A549 (cell line): ENCODE measurements at regions not wholly inside any gene's neighbourhood (a gene's known extent, or its start where the extent isn't known, plus 50 kb on each side); places are given as distances from the start of the nearest gene placed in this dataset.

Source experiments
- ATAC-seq, 2 experiments: fragments of 200-7000 bp in 1 of 2; fragments of >200 bp in 1 of 2; cut with Nextera tagmentation in 1 of 2; cut with Tn5 transposase in 1 of 2; 3 replicates each; pipeline versions ENCODE4 v1.8.0 to v1.9.1; 2018 to 2020; ENCODE audit warnings: mild to moderate bottlenecking in 1 of 2, moderate library complexity in 1 of 2
- CTCF ChIA-PET: fragments of 300-600 bp; sonication (Branson Sonifier 250); formaldehyde crosslinking; extraction: SDS; loops from one replicate; lab custom pipeline; 2021; ENCODE audit warnings: antibody characterized with exemption, inconsistent platforms; lab: Yijun Ruan, JAX
- POLR2A ChIA-PET: fragments of 350-600 bp; formaldehyde crosslinking; extraction: SDS; loops from one replicate; lab custom pipeline; 2021; ENCODE audit warnings: antibody characterized with exemption, inconsistent platforms; lab: Yijun Ruan, JAX
- DNase-seq, 2 experiments: peaks; one replicate each; pipeline versions ENCODE4 v3.0.0 to v3.0.0-alpha.2; 2011 to 2016; ENCODE audit warnings: low read depth in 1 of 2, low spot score in 1 of 2
- FAIRE-seq: peaks from 2 replicates; lab custom pipeline; 2011; peaks lifted over from hg19 to GRCh38; lab: Jason Lieb, UNC
- H3K27ac ChIP-seq, 2 experiments: fragments of >200 bp; sonication (Bioruptor Twin); formaldehyde crosslinking; 3 replicates each; pipeline ENCODE4 v1.5.1; 2016 to 2017
- H3K4me1 ChIP-seq: fragments of >200 bp; sonication (Bioruptor Twin); formaldehyde crosslinking; 3 replicates; pipeline ENCODE4 v1.6.1; 2016
- H3K4me2 ChIP-seq: fragments of >200 bp; sonication (Bioruptor Twin); formaldehyde crosslinking; 3 replicates; pipeline ENCODE4 v1.6.1; 2016
- H3K4me3 ChIP-seq: fragments of >200 bp; sonication (Bioruptor Twin); formaldehyde crosslinking; 3 replicates; pipeline ENCODE4 v1.5.1; 2016
- H3K9me3 ChIP-seq: fragments of >200 bp; sonication (Bioruptor Twin); formaldehyde crosslinking; 3 replicates; pipeline ENCODE4 v1.6.1; 2016
- BHLHE40 ChIP-seq: IDR thresholded peaks from 2 replicates; pipeline ENCODE4 v1.6.1; 2012; ENCODE audit warnings: low read depth, low read length, inconsistent platforms
- CBX8 ChIP-seq: fragments of 200-600 bp; sonication (generic); IDR thresholded peaks from 2 replicates; pipeline ENCODE4 v1.6.1; 2016
- CEBPB ChIP-seq, 2 experiments: fragments of >200 bp in 1 of 2; sonication (Bioruptor Twin) in 1 of 2; formaldehyde crosslinking in 1 of 2; IDR thresholded peaks; 2 replicates each; pipeline ENCODE4 v1.6.1; 2012 to 2016
- CHD2 ChIP-seq: fragments of 150-350 bp; IDR thresholded peaks from 2 replicates; pipeline ENCODE4 v1.6.1; 2014; ENCODE audit warnings: low read length; ENCODE audit not compliant: partially characterized antibody
- CHD4 ChIP-seq: fragments of 200-600 bp; sonication (generic); IDR thresholded peaks from 2 replicates; pipeline ENCODE4 v1.6.1; 2016; ENCODE audit warnings: antibody characterized with exemption, mild to moderate bottlenecking, borderline replicate concordance
- ESRRA ChIP-seq: fragments of 150-350 bp; IDR thresholded peaks from 2 replicates; pipeline ENCODE4 v1.6.1; 2014; ENCODE audit warnings: mild to moderate bottlenecking, low read length, borderline replicate concordance
- FOSB ChIP-seq: fragments of 250-450 bp; sonication (Bioruptor Pico); IDR thresholded peaks from 2 replicates; pipeline ENCODE4 v1.5.0; 2020; ENCODE audit warnings: mild to moderate bottlenecking, moderate library complexity
- FOSL2 ChIP-seq, 2 experiments: fragments of 450-650 bp in 1 of 2; fragments of >200 bp in 1 of 2; sonication (Bioruptor Twin) in 1 of 2; formaldehyde crosslinking; IDR thresholded peaks; 2 replicates each; pipeline versions ENCODE4 v1.5.0 to v1.6.1; 2016 to 2020; ENCODE audit warnings: mild to moderate bottlenecking in 1 of 2, moderate library complexity in 1 of 2
- GATA3 ChIP-seq: IDR thresholded peaks from 2 replicates; pipeline ENCODE4 v1.6.1; 2012; ENCODE audit warnings: borderline replicate concordance
- HDAC2 ChIP-seq: fragments of 200-600 bp; sonication (generic); IDR thresholded peaks from 2 replicates; pipeline ENCODE4 v1.6.1; 2016
- HEYL ChIP-seq: fragments of 250-450 bp; sonication (Bioruptor Pico); IDR thresholded peaks from 2 replicates; pipeline ENCODE4 v1.8.0; 2021; ENCODE audit warnings: mild to moderate bottlenecking, moderate library complexity
- HOXB13 ChIP-seq: fragments of 250-450 bp; sonication (Bioruptor Pico); IDR thresholded peaks from 2 replicates; pipeline ENCODE4 v1.5.0; 2020; ENCODE audit warnings: low read depth, mild to moderate bottlenecking, moderate library complexity
- HOXB5 ChIP-seq: fragments of 250-450 bp; sonication (Bioruptor Pico); IDR thresholded peaks from 2 replicates; pipeline ENCODE4 v1.5.0; 2020; ENCODE audit warnings: mild to moderate bottlenecking, moderate library complexity
- JUNB ChIP-seq: fragments of >200 bp; sonication (Bioruptor Twin); formaldehyde crosslinking; IDR thresholded peaks from 2 replicates; pipeline ENCODE4 v1.6.1; 2016
- KDM5A ChIP-seq: fragments of 200-600 bp; sonication (generic); IDR thresholded peaks from 2 replicates; pipeline ENCODE4 v1.6.1; 2016; ENCODE audit warnings: antibody characterized with exemption, mild to moderate bottlenecking
- MAFK ChIP-seq: fragments of 450-650 bp; IDR thresholded peaks from 2 replicates; pipeline ENCODE4 v1.6.1; 2014; ENCODE audit not compliant: partially characterized antibody
- MYC ChIP-seq: IDR thresholded peaks from 2 replicates; pipeline ENCODE4 v1.6.1; 2012; ENCODE audit warnings: mild to moderate bottlenecking, inconsistent platforms, low read length, improper control_type of control experiment, borderline replicate concordance
- PHF8 ChIP-seq: fragments of 200-600 bp; sonication (generic); IDR thresholded peaks from 2 replicates; pipeline ENCODE4 v1.6.1; 2016; ENCODE audit warnings: low read depth, mild to moderate bottlenecking, antibody characterized with exemption, moderate library complexity, borderline replicate concordance
- POLR2AphosphoS2 ChIP-seq: conservative IDR thresholded peaks from 2 replicates; pipeline ENCODE4 v1.6.1; 2012; ENCODE audit warnings: low read length, improper control_type of control experiment, inconsistent platforms
- RAD21 ChIP-seq, 2 experiments: fragments of >200 bp in 1 of 2; sonication (Bioruptor Twin) in 1 of 2; formaldehyde crosslinking in 1 of 2; IDR thresholded peaks in 1 of 2; conservative IDR thresholded peaks in 1 of 2; 2 replicates in 1 of 2; 3 replicates in 1 of 2; pipeline ENCODE4 v1.6.1; 2012 to 2018; ENCODE audit warnings: inconsistent platforms in 1 of 2
- RARB ChIP-seq: fragments of 250-450 bp; sonication (Bioruptor Pico); IDR thresholded peaks from 2 replicates; pipeline ENCODE4 v1.8.0; 2021; ENCODE audit warnings: mild to moderate bottlenecking, moderate library complexity
- RCOR1 ChIP-seq: fragments of 150-350 bp; IDR thresholded peaks from 2 replicates; pipeline ENCODE4 v1.6.1; 2014; ENCODE audit warnings: antibody characterized with exemption, low read length, low read depth
- SMC3 ChIP-seq: fragments of >200 bp; sonication (Bioruptor Twin); formaldehyde crosslinking; IDR thresholded peaks from 3 replicates; pipeline ENCODE4 v1.6.1; 2018; ENCODE audit warnings: inconsistent platforms
- SREBF2 ChIP-seq: fragments of 450-650 bp; IDR thresholded peaks from 2 replicates; pipeline ENCODE4 v1.6.1; 2014; ENCODE audit warnings: mild to moderate bottlenecking, moderate library complexity
- ZFP36 ChIP-seq: fragments of 450-650 bp; IDR thresholded peaks from 2 replicates; pipeline ENCODE4 v1.6.1; 2014; ENCODE audit warnings: borderline replicate concordance; ENCODE audit not compliant: partially characterized antibody
- WGBS: methylation state at CpG from one replicate; pipeline ENCODE4 v1.1.6; 2017; ENCODE audit errors: missing lambda C conversion rate; 5-methylcytosine and 5-hydroxymethylcytosine counted together
- TF ChIP-seq, protein P1 (sequence below): fragments of >200 bp; sonication (Bioruptor Twin); formaldehyde crosslinking; IDR thresholded peaks from 3 replicates; pipeline ENCODE4 v1.6.1; 2016

DNA sequence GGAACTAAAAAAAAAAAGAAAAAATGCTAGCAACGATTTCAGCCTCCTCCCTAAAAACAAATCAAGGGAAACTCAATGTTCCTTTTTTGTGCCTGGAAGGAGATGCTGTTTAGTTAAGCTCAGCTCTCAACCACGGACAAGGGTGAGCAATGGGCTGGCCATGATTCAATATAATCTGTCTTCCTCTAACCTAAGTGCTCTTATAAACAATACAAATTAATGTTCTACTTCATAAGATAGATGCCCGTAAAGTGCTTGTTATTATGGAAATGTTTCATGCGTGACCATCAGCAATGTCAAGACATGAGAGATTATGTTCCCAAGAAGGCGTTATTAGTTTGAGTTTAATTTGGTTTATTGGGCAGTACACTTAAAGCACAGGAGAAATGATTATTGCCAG is 320.3 kb downstream of the SFMBT2 start:
- Histone ChIP-seq H3K4me3 (no peak overlapping the region), H3K9me3 (no peaks in the 10 kb centered on the region), H3K4me2 (no peak overlapping the region), H3K4me1 (no peaks in the 10 kb centered on the region), H3K27ac (no peak overlapping the region)
- ChIA-PET CTCF (interaction anchor here (1.1 to 1.3 kb wide), 2 partner anchors 9 to 29 kb away, joined by 3 to 4 read pairs; no protein-coding TSS in a partner anchor), POLR2A (no interaction called here)
- TF ChIP-seq MYC (no peak), HDAC2 (no peak), FOSB (CRISPR knock-in tag) (no peak), BHLHE40 (no peak), RARB (CRISPR knock-in tag) (no peak), POLR2AphosphoS2 (no peak), ESRRA (no peak), SMC3 (no peak), CEBPB (IDR thresholded peaks at IDR 0.05) (no peak), JUNB (no peak), GATA3 (no peak), CHD2 (no peak), SREBF2 (no peak), CBX8 (no peak), ZFP36 (no peak)
- DNase-seq: no peak
- WGBS: 55% methylated on average over 5 of the region's 5 CpGs
- no peak for ATAC-seq
- FAIRE-seq: no peak

DNA sequence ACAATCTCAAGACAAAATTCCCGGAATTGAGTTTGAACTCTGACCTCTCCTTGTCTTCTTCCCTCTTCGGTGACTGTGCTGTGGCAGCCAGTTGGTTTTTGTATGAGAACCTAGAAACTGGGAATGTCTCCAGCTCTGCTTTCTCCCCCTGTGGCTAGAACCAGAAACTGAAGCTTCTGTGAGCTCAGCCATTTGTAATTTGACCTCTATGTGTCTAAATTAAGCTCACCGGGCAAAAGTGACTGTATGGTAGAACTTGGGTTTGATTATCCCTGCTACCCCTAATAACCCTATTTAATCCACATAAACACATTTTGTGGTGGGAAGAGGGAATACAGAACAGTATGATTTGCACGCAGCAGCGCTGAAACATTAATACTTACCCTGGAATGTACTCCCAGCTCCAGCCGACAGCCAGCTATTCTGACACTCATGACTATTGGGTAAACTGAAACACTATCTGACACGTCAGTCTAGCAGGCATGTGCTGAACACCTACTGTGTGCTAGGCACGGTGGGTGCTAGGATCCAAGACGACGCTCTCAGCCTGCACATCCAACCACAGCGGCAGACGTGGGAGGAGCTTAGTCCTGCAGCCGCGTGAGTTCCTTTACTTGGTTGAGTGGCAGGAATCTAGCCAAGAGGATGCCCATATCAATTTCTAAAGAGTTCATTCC is 324.8 kb downstream of the SFMBT2 start:
- ChIA-PET POLR2A (no interaction called here), CTCF (interaction anchor here (0.8 to 1.3 kb wide), 2 partner anchors 18 to 166 kb away, joined by 3 to 5 read pairs; no protein-coding TSS in a partner anchor)
- no peaks in the 10 kb centered on the region for H3K9me3 ChIP-seq
- 0 out of 3 replicates have a peak overlapping the region, but pooled peaks have one; percentile 13 for H3K4me2 ChIP-seq
- DNase-seq (peak in 1 of 2 experiments; percentile 11), FAIRE-seq (no peak), ATAC-seq (peak; percentile 35 to 64; a peak in 4 of 6 replicates)
- no peak overlapping the region for H3K27ac ChIP-seq
- WGBS: 60% methylated on average over 14 of the region's 14 CpGs
- no peaks in the 10 kb centered on the region for H3K4me1 ChIP-seq
- no peak overlapping the region for H3K4me3 ChIP-seq
- no peak for TF ChIP-seq HOXB13 (CRISPR knock-in tag)
- no peak for TF ChIP-seq KDM5A

DNA sequence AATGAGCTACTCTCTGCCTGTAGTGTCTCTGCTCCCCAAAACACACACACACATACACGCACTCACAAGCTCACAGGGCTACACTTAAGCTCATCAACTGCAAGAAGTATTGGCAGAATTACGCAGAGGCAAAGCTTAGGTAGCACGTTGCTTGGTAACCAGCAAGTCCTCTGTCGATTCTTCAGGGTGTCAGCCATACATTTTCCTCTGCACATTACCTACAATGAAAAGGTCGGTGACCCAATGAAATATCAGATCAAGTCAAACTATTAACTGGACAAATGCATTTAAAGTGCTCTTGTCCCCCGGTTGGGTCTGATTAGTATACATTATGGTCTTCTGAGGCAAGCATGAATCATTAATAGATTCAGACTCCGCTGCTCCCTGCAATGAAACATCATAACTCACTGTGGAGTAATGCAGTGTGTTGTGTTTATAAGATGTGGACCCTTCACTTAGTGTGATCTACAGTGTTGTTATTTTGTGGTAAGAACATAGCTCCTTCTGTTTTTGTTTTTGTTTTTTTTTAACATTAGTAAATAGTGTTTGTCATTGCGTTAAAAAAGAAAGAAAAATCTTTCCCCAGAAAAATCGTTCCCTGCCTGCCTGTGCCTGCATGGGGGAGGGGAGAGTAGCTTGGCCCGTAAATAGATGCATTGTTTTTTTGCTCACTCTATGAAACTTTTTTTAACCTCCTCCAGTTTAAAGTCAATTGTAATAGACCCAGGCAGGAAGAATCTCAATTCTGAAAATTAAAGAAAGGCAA is 325.5 kb downstream of the SFMBT2 start:
- H3K4me2 ChIP-seq: 0 out of 3 replicates have a peak overlapping the region, but pooled peaks have one; percentile 13
- no peaks in the 10 kb centered on the region for H3K4me1 ChIP-seq
- no peak for ATAC-seq
- DNase-seq: no peak
- FAIRE-seq: no peak
- CTCF ChIA-PET: interaction anchor here (0.6 to 1.3 kb wide), 3 partner anchors 17 to 325 kb away, joined by 3 to 5 read pairs (median 3); partner anchors contain the start of gene SFMBT2
- H3K4me3 ChIP-seq: no peak overlapping the region
- no peak overlapping the region for H3K27ac ChIP-seq
- no peaks in the 10 kb centered on the region for H3K9me3 ChIP-seq
- POLR2A ChIA-PET: no interaction called here
- WGBS: 35% methylated on average over 10 of the region's 10 CpGs
- no peak for TF ChIP-seq RAD21 (conservative IDR thresholded peaks at IDR 0.05 in 1 of 2, IDR thresholded peaks at IDR 0.05 in 1 of 2)
- TF ChIP-seq, protein P1, sequence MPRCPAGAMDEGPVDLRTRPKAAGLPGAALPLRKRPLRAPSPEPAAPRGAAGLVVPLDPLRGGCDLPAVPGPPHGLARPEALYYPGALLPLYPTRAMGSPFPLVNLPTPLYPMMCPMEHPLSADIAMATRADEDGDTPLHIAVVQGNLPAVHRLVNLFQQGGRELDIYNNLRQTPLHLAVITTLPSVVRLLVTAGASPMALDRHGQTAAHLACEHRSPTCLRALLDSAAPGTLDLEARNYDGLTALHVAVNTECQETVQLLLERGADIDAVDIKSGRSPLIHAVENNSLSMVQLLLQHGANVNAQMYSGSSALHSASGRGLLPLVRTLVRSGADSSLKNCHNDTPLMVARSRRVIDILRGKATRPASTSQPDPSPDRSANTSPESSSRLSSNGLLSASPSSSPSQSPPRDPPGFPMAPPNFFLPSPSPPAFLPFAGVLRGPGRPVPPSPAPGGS: no peak
- TF ChIP-seq HEYL: no peak
- no peak for TF ChIP-seq BHLHE40
- TF ChIP-seq CHD2: no peak
- TF ChIP-seq SREBF2: no peak
- no peak for TF ChIP-seq JUNB
- TF ChIP-seq HOXB5 (CRISPR knock-in tag): no peak
- TF ChIP-seq HDAC2: no peak
- TF ChIP-seq MAFK: no peak
- no peak for TF ChIP-seq FOSL2 (IDR thresholded peaks at IDR 0.05)
- no peak for TF ChIP-seq FOSL2 (CRISPR knock-in tag; IDR thresholded peaks at IDR 0.05)
- TF ChIP-seq CHD4: no peak
- no peak for TF ChIP-seq PHF8
- TF ChIP-seq RCOR1: no peak
